Body of pancreas (tissue), 4 donors: ENCODE measurements at regions not wholly inside any gene's neighbourhood (a gene's known extent, or its start where the extent isn't known, plus 50 kb on each side); places are given as distances from the start of the nearest gene placed in this dataset.

Experiments used
- ATAC-seq: fragments of 150-250 bp; one replicate; pipeline ENCODE4 v1.9.1; 2016
- DNase-seq, 4 donors: peaks; one replicate each; pipeline ENCODE4 v3.0.0-alpha.2; 2019
- H3K27ac ChIP-seq, 4 donors: fragments of 200-600 bp; sonication (generic); 1 replicate in 3 of 4; 2 replicates in 1 of 4; pipeline versions ENCODE4 v1.5.1 to v1.6.1; 2016 to 2019; ENCODE audit warnings: mild to moderate bottlenecking in 1 of 4, mixed read lengths in 1 of 4, moderate library complexity in 1 of 4
- H3K27me3 ChIP-seq, 2 donors: fragments of 200-600 bp; sonication (generic); one replicate each; pipeline ENCODE4 v1.6.0; 2016; ENCODE audit warnings: mild to moderate bottlenecking in 1 of 2
- H3K36me3 ChIP-seq, 2 donors: fragments of 200-600 bp; sonication (generic); replicated peaks in 1 of 2; 2 replicates each; pipeline ENCODE4 v1.5.1; 2016; ENCODE audit warnings: low read depth in 2 of 2; ENCODE audit not compliant: insufficient read depth in 1 of 2
- H3K4me1 ChIP-seq: fragments of 200-600 bp; sonication (generic); one replicate; pipeline ENCODE4 v1.6.0; 2016
- H3K4me3 ChIP-seq, 2 donors: fragments of 200-600 bp; sonication (generic); 1 replicate in 1 of 2; 2 replicates in 1 of 2; pipeline ENCODE4 v1.5.1; 2016 to 2019
- H3K9me3 ChIP-seq, 3 donors: fragments of 200-600 bp; sonication (generic); 1 replicate in 2 of 3; 2 replicates in 1 of 3; pipeline ENCODE4 v1.5.1; 2016
- CTCF ChIP-seq, 7 experiments: fragments of 450-650 bp in 4 of 7; fragments of 200-600 bp in 3 of 7; sonication (generic) in 3 of 7; IDR thresholded peaks; one replicate each; pipeline ENCODE4 v1.5.1; 2016 to 2019; ENCODE audit warnings: antibody characterized with exemption in 7 of 7
- POLR2A ChIP-seq, 3 donors: fragments of 450-650 bp; IDR thresholded peaks; one replicate each; pipeline ENCODE4 v1.6.1; 2016; ENCODE audit warnings: antibody characterized with exemption in 3 of 3, mild to moderate bottlenecking in 2 of 3
- WGBS, 2 donors: methylation state at CpG; one replicate each; pipeline ENCODE4 v1.1.5; 2017; 5-methylcytosine and 5-hydroxymethylcytosine counted together
- intact Hi-C: fragments of 100-400 bp; cut with DNase I; formaldehyde crosslinking; loops from one replicate; pipeline ENCODE4 v1.15.1; 2023

GRCh38 chr2:6206882-6207281 is 514.7 kb downstream of the SOX11 start:
- DNase-seq (no peak), ATAC-seq (no peak)
- Histone ChIP-seq H3K4me3 (no peak overlapping the region), H3K27ac (no peak overlapping the region), H3K9me3 (no peaks in the 10 kb centered on the region), H3K27me3 (no peaks in the 10 kb centered on the region), H3K36me3 (no peaks in the 10 kb centered on the region), H3K4me1 (peaks cover 49% of the 10 kb centered on the region)
- WGBS, 2 donors: 89 to 93% methylated on average over 8 of the region's 8 CpGs
- intact Hi-C loops: no loop called here
- TF ChIP-seq CTCF (IDR thresholded peaks at IDR 0.05): no peak
- TF ChIP-seq POLR2A (IDR thresholded peaks at IDR 0.05): no peak

- DNase-seq (no peak), ATAC-seq (no peak)
- no peak for TF ChIP-seq CTCF (IDR thresholded peaks at IDR 0.05)
- TF ChIP-seq POLR2A (IDR thresholded peaks at IDR 0.05): no peak
- intact Hi-C loops: no loop called here
- H3K27me3 ChIP-seq: no peaks in the 10 kb centered on the region
- no peak overlapping the region for H3K27ac ChIP-seq
- H3K9me3 ChIP-seq: no peaks in the 10 kb centered on the region
- H3K36me3 ChIP-seq: no peaks in the 10 kb centered on the region
- 79 to 83% methylated on average over 1 of the region's 1 CpG for WGBS, 2 donors
- peaks cover 19% of the 10 kb centered on the region for H3K4me1 ChIP-seq
- no peak overlapping the region for H3K4me3 ChIP-seq
Observed at GRCh38 chr2:6211236-6211635, 519.1 kb downstream of the SOX11 start.

DNA sequence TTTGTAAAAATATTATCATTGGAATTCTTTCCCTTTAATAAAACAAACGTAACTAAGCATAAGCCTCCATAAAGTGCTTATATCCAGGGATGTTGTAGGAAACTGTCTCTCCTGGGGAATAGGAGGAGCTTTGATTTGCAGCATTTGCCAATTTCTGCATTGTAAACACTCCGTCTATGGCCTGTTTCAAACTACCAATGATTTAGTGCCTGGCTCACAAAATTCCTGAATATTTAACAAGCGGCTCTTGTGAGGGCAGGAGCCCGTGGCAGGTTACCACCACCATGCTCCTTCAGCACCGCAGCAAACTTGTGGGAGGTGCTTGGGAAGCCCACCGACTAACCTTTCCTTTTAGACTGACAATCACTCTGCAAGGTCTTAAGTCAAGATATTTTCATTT is 520.3 kb downstream of the SOX11 start:
- intact Hi-C loops: no loop called here
- DNase-seq (no peak), ATAC-seq (no peak)
- H3K36me3 ChIP-seq: no peaks in the 10 kb centered on the region
- H3K4me1 ChIP-seq: peaks cover 19% of the 10 kb centered on the region
- 85% methylated on average over 6 of the region's 6 CpGs for WGBS, 2 donors
- no peak overlapping the region for H3K27ac ChIP-seq
- TF ChIP-seq CTCF (IDR thresholded peaks at IDR 0.05) (no peak), POLR2A (IDR thresholded peaks at IDR 0.05) (no peak)
- no peaks in the 10 kb centered on the region for H3K9me3 ChIP-seq
- no peak overlapping the region for H3K4me3 ChIP-seq
- no peaks in the 10 kb centered on the region for H3K27me3 ChIP-seq

DNA sequence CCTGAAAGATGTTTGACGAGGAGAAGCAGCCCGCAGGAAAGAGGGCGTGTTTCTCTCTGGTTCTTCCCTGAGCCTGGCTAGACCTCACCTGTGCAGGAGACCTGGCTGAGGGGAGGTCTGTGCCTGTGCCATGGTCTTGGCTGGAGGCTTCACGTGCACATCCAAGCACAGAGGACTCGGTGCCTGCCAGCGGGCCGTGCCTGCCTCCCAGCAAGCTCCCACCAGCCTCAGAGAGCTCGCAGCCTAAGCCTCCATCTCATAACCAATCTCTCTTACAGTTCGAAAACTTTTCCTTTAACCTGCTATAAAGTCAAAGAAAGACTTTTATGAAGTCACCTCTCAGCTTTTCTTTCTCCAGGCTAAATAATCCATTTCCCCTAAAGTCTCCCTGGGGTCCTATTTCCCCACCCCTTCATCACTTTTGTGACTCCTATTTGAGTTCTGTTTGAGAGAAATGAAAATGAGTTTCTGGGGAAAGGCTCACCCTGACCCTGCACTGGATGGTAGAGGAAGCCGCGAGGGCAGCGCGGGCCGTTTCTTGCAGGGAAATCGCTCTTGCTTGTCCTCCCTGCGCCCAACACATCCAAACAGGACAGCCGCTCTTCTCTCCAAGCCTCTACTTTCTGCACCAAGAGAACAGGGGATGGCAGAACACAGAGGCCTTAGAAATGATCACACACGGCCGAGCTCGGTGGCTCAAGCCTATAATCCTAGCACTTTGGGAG is 521.0 kb downstream of the SOX11 start:
- TF ChIP-seq CTCF (IDR thresholded peaks at IDR 0.05) (no peak), POLR2A (IDR thresholded peaks at IDR 0.05) (no peak)
- ATAC-seq (no peak), DNase-seq (no peak)
- Histone ChIP-seq H3K27ac (no peak overlapping the region), H3K36me3 (no peaks in the 10 kb centered on the region), H3K9me3 (no peaks in the 10 kb centered on the region), H3K27me3 (no peaks in the 10 kb centered on the region), H3K4me1 (peaks cover 19% of the 10 kb centered on the region), H3K4me3 (no peak overlapping the region)
- 92 to 93% methylated on average over 20 of the region's 20 CpGs for WGBS, 2 donors
- intact Hi-C loops: no loop called here

DNA sequence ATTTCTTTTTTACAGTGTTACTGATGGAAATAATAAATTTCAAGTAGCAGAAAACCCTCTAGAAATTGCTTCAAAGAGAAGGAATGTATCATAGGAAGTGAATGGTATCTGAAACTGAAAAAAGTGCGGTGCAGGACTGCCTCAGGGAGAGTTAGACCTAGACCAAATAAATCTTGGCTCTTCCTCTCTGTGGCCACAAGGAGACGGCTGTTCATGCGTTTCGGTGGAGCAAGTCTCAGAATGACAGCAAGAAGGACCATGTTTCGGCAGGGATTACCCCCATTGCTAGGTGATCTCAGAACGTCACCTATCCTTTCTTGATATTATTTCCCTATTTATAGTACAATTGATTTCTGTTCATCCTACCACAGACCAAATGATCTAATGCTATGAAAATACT is 522.3 kb downstream of the SOX11 start:
- H3K27ac ChIP-seq: no peak overlapping the region
- ATAC-seq (no peak), DNase-seq (no peak)
- intact Hi-C loops: no loop called here
- H3K4me1 ChIP-seq: peaks cover 16% of the 10 kb centered on the region
- no peaks in the 10 kb centered on the region for H3K27me3 ChIP-seq
- WGBS, 2 donors: 79 to 83% methylated on average over 6 of the region's 6 CpGs
- no peak overlapping the region for H3K4me3 ChIP-seq
- no peaks in the 10 kb centered on the region for H3K36me3 ChIP-seq
- TF ChIP-seq POLR2A (IDR thresholded peaks at IDR 0.05) (no peak), CTCF (IDR thresholded peaks at IDR 0.05) (no peak)
- H3K9me3 ChIP-seq: no peaks in the 10 kb centered on the region
